NB4 (cell line): ENCODE measurements at regions not wholly inside any gene's neighbourhood (a gene's known extent, or its start where the extent isn't known, plus 50 kb on each side); places are given as distances from the start of the nearest gene placed in this dataset.

Experiments
- DNase-seq: peaks from one replicate; pipeline ENCODE4 v3.0.0; 2010; ENCODE audit warnings: low read depth
- H3K4me3 ChIP-seq: one replicate; pipeline ENCODE4 v1.5.1; 2011; ENCODE audit warnings: mild to moderate bottlenecking, low read depth, low read length, moderate library complexity
- MYC ChIP-seq: IDR thresholded peaks from 2 replicates; pipeline ENCODE4 v1.6.1; 2011; ENCODE audit warnings: low read depth, low read length
- POLR2A ChIP-seq: IDR thresholded peaks from 2 replicates; pipeline ENCODE4 v1.6.1; 2011; ENCODE audit warnings: mild to moderate bottlenecking; ENCODE audit not compliant: insufficient read length; ENCODE audit errors: extremely low read depth
- TF ChIP-seq, protein P1 (sequence below): IDR thresholded peaks from 2 replicates; pipeline ENCODE4 v1.6.1; 2011; ENCODE audit warnings: low read depth, low read length
- TF ChIP-seq, protein P2 (sequence below): IDR thresholded peaks from one replicate; pipeline ENCODE4 v1.5.1; 2012; ENCODE audit warnings: low read depth, low read length

DNA sequence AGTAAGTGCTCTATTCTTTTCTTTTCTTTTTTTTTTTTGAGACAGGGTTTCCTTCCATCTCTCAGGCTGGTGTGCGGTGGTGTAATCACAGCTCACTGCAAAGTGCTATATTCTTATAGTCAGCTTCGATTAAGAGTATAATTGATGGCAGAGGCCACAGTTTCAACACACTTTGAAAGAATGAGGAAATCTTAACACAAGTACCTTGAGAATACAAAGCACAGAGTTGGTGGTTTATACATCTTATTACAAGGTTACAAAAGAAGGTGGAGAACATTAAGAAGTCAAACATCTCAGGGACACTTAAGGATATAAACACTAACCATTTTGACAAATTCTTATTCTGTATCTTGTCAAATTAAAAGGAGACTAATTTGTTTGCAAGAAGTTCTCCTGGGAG lies 180.5 kb downstream of the SOD2 start:
- no peak overlapping the region for H3K4me3 ChIP-seq
- TF ChIP-seq POLR2A (no peak), MYC (no peak)
- TF ChIP-seq, protein P1, sequence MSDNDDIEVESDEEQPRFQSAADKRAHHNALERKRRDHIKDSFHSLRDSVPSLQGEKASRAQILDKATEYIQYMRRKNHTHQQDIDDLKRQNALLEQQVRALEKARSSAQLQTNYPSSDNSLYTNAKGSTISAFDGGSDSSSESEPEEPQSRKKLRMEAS = no peak
- TF ChIP-seq, protein P2, sequence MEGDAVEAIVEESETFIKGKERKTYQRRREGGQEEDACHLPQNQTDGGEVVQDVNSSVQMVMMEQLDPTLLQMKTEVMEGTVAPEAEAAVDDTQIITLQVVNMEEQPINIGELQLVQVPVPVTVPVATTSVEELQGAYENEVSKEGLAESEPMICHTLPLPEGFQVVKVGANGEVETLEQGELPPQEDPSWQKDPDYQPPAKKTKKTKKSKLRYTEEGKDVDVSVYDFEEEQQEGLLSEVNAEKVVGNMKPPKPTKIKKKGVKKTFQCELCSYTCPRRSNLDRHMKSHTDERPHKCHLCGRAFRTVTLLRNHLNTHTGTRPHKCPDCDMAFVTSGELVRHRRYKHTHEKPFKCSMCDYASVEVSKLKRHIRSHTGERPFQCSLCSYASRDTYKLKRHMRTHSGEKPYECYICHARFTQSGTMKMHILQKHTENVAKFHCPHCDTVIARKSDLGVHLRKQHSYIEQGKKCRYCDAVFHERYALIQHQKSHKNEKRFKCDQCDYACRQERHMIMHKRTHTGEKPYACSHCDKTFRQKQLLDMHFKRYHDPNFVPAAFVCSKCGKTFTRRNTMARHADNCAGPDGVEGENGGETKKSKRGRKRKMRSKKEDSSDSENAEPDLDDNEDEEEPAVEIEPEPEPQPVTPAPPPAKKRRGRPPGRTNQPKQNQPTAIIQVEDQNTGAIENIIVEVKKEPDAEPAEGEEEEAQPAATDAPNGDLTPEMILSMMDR = no peak
- no peak for DNase-seq

DNA sequence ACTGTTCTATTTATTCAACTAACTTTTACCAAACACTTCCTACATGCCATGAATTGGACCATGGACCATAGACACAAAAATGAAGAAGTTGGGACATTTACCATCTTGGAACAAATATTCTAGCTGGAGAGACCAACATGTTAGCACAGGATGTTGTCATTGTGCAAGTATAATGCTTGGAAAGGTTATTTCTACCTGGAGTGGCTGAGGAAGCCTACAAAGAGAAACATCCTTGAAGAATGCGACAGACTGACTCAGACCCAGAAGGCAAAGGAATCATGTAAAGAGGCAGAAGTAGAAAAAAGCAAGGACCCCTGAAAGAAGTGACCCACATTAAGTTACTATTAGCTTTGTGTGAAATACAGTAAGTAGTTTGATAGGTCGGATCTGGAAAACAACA lies 180.9 kb downstream of the SOD2 start:
- TF ChIP-seq, protein P1 = no peak
- TF ChIP-seq POLR2A = no peak
- no peak for TF ChIP-seq MYC
- TF ChIP-seq, protein P2 = no peak
- H3K4me3 ChIP-seq = no peak overlapping the region

DNA sequence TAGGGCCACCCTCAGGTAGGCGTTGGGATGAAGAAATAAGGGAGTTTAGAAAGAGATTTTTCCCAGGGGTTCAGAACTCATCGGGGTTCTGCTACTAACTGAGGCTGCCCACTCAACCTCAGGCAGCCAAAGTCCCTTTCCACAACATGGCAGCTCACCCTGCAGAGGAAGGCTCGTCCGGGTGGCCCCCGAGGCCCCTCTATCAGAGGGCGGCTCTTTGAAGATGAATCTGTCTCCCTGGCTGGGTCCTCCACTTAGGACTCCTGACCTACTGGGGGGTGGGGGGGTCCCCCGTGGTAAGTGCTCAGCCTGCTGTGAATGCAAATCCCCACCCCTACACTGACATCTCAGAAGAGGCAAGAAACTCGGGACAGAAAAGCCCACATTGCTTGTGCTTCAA lies 182.9 kb downstream of the SOD2 start:
- DNase-seq = no peak
- no peak overlapping the region for H3K4me3 ChIP-seq
- TF ChIP-seq, protein P1 = no peak
- TF ChIP-seq MYC (no peak), POLR2A (no peak)
- TF ChIP-seq, protein P2 = no peak

More for the DNA sequence above, 180.9 kb downstream of the SOD2 start:
- DNase-seq = no peak

DNA sequence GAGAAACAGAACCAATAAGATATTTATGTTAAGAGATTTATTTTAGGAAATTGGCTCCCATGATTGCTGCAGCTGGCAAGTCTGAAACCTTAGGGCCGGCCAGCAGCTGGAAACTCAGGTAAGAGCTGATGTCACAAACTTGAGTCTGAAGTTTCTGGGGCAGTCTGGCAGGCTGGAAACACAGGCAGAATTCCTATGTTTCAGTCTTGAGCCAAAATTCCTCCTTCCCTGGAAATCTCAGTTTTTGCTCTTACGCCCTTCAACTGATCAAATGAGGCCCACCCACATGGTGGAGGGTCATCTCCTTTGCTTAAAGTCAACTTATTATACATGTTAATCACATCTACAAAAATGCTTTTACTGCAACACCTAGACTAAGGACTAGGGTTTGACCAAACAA lies 184.1 kb downstream of the SOD2 start:
- DNase-seq = no peak
- TF ChIP-seq, protein P1 = no peak
- TF ChIP-seq, protein P2 = no peak
- TF ChIP-seq MYC (no peak), POLR2A (no peak)
- H3K4me3 ChIP-seq = no peak overlapping the region

DNA sequence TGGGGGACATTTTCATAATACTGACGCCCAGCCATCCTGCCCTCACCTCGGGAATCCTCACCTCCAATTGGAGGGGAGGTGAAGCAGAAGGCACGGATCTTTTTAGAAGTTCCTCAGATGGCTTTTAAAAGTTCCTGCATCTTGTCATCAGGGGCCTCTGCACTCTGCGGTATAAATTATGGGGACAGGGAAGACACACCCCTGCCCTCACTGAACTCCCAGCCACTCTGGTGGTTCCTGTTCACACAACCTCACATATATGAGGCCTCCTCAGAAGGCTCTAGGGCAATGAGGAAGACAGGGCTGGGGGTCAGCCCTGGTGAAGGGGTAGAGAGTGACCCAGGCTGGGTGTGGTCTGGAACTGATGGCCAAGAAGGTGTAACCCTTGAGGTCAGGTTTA lies 187.0 kb downstream of the SOD2 start:
- no peak for DNase-seq
- TF ChIP-seq, protein P1 = no peak
- no peak for TF ChIP-seq MYC
- TF ChIP-seq, protein P2 = no peak
- no peak for TF ChIP-seq POLR2A
- H3K4me3 ChIP-seq = no peak overlapping the region
